HepG2 (cell line): ENCODE measurements at regions not wholly inside any gene's neighbourhood (a gene's known extent, or its start where the extent isn't known, plus 50 kb on each side); places are given as distances from the start of the nearest gene placed in this dataset.

ENCODE experiments used
- ATAC-seq: fragments of 200-7000 bp; cut with Tn5 transposase; 3 replicates; pipeline ENCODE4 v1.9.1; 2020; ENCODE audit warnings: mild to moderate bottlenecking, moderate library complexity
- BruUV-seq: library from RNA; stranded (reverse); fragments of 400-500 nt; replicated peaks from 2 replicates; lab custom pipeline; 2021; lab: Mats Ljungman, UMichigan
- CTCF ChIA-PET: fragments of 300-600 bp; formaldehyde crosslinking; extraction: SDS; loops from one replicate; lab custom pipeline; 2021; ENCODE audit warnings: low total read pairs, inconsistent platforms, low intra/inter-chr PET ratio; lab: Yijun Ruan, JAX
- POLR2A ChIA-PET: fragments of 350-600 bp; sonication (Branson Sonifier 250); formaldehyde crosslinking; loops from one replicate; lab custom pipeline; 2020; ENCODE audit warnings: antibody characterized with exemption, inconsistent platforms; lab: Yijun Ruan, JAX
- DNase-seq: peaks from one replicate; pipeline ENCODE4 v3.0.0-alpha.2; 2015; ENCODE audit warnings: low spot score
- FAIRE-seq: peaks from 3 replicates; lab custom pipeline; 2011; peaks lifted over from hg19 to GRCh38; lab: Jason Lieb, UNC
- H2AFZ ChIP-seq: one replicate; pipeline ENCODE4 v1.6.1; 2011; ENCODE audit warnings: low read length, inconsistent platforms
- H3K27ac ChIP-seq: fragments of 300-600 bp; 3 replicates; pipeline ENCODE4 v1.8.0; 2011; ENCODE audit warnings: mixed run types, mild to moderate bottlenecking, mixed read lengths, low read length, inconsistent platforms; ENCODE audit not compliant: insufficient read depth; ENCODE audit errors: extremely low read length
- H3K27me3 ChIP-seq, 2 experiments: fragments of 200-600 bp in 1 of 2; 2 replicates in 1 of 2; 3 replicates in 1 of 2; pipeline versions ENCODE4 v1.6.0 to v1.8.0; 2011; ENCODE audit warnings: low read length in 2 of 2, mild to moderate bottlenecking in 2 of 2, moderate library complexity in 2 of 2, inconsistent platforms in 1 of 2; ENCODE audit not compliant: insufficient read depth in 2 of 2, control insufficient read depth in 1 of 2
- H3K36me3 ChIP-seq, 2 experiments: fragments of 200-600 bp in 1 of 2; replicated peaks in 1 of 2; 2 replicates in 1 of 2; 3 replicates in 1 of 2; pipeline versions ENCODE4 v1.5.1 to v1.8.0; 2011; ENCODE audit warnings: low read length in 2 of 2, inconsistent platforms in 1 of 2; ENCODE audit not compliant: insufficient read depth in 2 of 2, control insufficient read depth in 1 of 2
- H3K4me1 ChIP-seq: 2 replicates; pipeline ENCODE4 v1.5.1; 2012; ENCODE audit warnings: low read length, inconsistent platforms; ENCODE audit not compliant: insufficient read depth
- H3K4me2 ChIP-seq: 2 replicates; pipeline ENCODE4 v1.6.0; 2011; ENCODE audit warnings: low read depth, low read length, inconsistent platforms
- H3K4me3 ChIP-seq, 3 experiments: fragments of 200-600 bp in 1 of 3; sonication (generic), shearing (Covaris generic) in 1 of 3; replicated peaks in 1 of 3; 2 replicates each; pipeline ENCODE4 v1.5.1; 2011 to 2016; ENCODE audit warnings: low read length in 3 of 3, inconsistent platforms in 2 of 3, low read depth in 2 of 3, mild to moderate bottlenecking in 2 of 3, control low read depth in 1 of 3, mixed read lengths in 1 of 3; ENCODE audit not compliant: insufficient read depth in 1 of 3
- H3K79me2 ChIP-seq: one replicate; pipeline ENCODE4 v1.6.1; 2011; ENCODE audit warnings: low read length, inconsistent platforms; ENCODE audit not compliant: insufficient read depth
- H3K9ac ChIP-seq: 2 replicates; pipeline ENCODE4 v1.6.0; 2011; ENCODE audit warnings: mild to moderate bottlenecking, low read depth, low read length, inconsistent platforms; ENCODE audit not compliant: insufficient read depth
- H3K9me3 ChIP-seq: 2 replicates; pipeline ENCODE4 v1.5.1; 2012; ENCODE audit warnings: mild to moderate bottlenecking, low read length
- H4K20me1 ChIP-seq: 2 replicates; pipeline ENCODE4 v1.6.0; 2011; ENCODE audit warnings: inconsistent platforms, mild to moderate bottlenecking, low read length, moderate library complexity; ENCODE audit not compliant: insufficient read depth
- CCDC6 ChIP-seq: sonication (generic); formaldehyde crosslinking; IDR thresholded peaks from 2 replicates; pipeline ENCODE4 v1.8.1; 2022; ENCODE audit warnings: mild to moderate bottlenecking, missing genetic modification reagents, moderate library complexity
- WGBS: methylation state at CpG from one replicate; pipeline ENCODE4 v1.1.6; 2017; ENCODE audit warnings: low lambda C conversion rate; 5-methylcytosine and 5-hydroxymethylcytosine counted together
- in situ Hi-C: cut with HindIII; loops from 2 replicates; pipeline ENCODE4 v1.10.0; 2017; ENCODE audit warnings: low pct_unique_long_range_greater_than_20kb; ENCODE audit not compliant: extremely low pct_ligation_motif_present
- intact Hi-C: fragments of 100-400 bp; cut with micrococcal nuclease; formaldehyde crosslinking; loops from one replicate; pipeline ENCODE4 v1.10.0; 2022; ENCODE audit not compliant: unreplicated experiment
- TF ChIP-seq, protein P1 (sequence below): sonication (generic); formaldehyde crosslinking; IDR thresholded peaks from 2 replicates; pipeline ENCODE4 v1.5.0; 2020; ENCODE audit warnings: missing genetic modification reagents, mild to moderate bottlenecking, borderline replicate concordance
- TF ChIP-seq, protein P2 (sequence below): sonication (generic); formaldehyde crosslinking; conservative IDR thresholded peaks from 2 replicates; pipeline ENCODE4 v1.4.0; 2020; ENCODE audit warnings: missing genetic modification reagents

DNA sequence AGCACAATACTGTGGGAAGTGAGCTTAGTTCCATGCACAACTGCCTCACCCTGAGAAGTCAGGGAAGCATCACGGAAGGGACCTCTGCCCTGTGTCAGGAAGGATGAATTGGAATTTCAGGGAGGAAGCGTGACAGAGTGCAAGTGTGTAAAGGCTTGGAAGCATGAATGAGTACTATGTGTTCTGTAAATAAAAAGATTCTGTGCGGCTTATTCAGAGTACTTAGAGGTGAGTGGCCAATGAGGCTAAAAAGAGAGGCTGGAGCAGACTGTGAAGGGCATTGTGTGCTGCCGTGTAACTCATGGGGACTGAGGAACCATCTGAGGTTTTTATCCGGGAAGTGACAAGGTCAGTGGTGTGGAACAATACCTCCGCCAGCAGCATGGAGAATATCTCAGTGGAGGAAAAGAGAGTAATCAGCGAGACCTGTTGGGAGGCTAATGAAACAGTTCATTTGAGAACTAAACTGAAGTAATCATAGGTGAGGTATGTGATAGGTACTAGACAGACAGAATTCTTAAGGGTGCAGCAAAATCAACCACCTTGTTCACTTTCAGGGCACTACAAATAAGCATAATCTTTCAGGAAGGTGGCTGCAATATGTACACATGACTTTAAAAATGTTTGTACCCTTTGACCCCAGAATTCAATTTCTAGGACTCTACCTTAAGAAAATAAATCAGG is 64.9 kb upstream of the SPRED1 start:
- ATAC-seq (peak; percentile 47; the same call in 2 of the 3 replicates), FAIRE-seq (no peak), DNase-seq (peak; percentile 3)
- H3K79me2 ChIP-seq: no peaks in the 10 kb centered on the region
- H3K36me3 ChIP-seq: no peaks in the 10 kb centered on the region
- no peaks in the 10 kb centered on the region for H4K20me1 ChIP-seq
- ChIA-PET CTCF (no interaction called here), POLR2A (no interaction called here)
- intact Hi-C loops: no loop called here
- no peak overlapping the region for H2AFZ ChIP-seq
- 8% methylated on average over 7 of the region's 7 CpGs for WGBS
- peaks cover 12% of the 10 kb centered on the region for H3K4me1 ChIP-seq
- no TSS peak for BruUV-seq
- in situ Hi-C loops: no loop called here
- no peaks in the 10 kb centered on the region for H3K9me3 ChIP-seq
- peaks cover 0 to 3% of the 10 kb centered on the region in 2 experiments; a peak in 1 of 5 replicates for H3K27me3 ChIP-seq
- H3K9ac ChIP-seq: no peak overlapping the region
- no peak overlapping the region for H3K4me3 ChIP-seq
- peak overlapping the region; percentile 20; the same call in 1 of the 2 replicates for H3K4me2 ChIP-seq
- H3K27ac ChIP-seq: no peak overlapping the region
- TF ChIP-seq, protein P1, sequence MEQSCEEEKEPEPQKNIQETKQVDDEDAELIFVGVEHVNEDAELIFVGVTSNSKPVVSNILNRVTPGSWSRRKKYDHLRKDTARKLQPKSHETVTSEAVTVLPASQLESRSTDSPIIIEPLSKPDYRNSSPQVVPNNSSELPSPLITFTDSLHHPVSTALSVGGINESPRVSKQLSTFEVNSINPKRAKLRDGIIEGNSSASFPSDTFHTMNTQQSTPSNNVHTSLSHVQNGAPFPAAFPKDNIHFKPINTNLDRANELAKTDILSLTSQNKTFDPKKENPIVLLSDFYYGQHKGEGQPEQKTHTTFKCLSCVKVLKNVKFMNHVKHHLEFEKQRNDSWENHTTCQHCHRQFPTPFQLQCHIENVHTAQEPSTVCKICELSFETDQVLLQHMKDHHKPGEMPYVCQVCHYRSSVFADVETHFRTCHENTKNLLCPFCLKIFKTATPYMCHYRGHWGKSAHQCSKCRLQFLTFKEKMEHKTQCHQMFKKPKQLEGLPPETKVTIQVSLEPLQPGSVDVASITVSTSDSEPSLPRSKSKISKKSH: no peak
- TF ChIP-seq, protein P2, sequence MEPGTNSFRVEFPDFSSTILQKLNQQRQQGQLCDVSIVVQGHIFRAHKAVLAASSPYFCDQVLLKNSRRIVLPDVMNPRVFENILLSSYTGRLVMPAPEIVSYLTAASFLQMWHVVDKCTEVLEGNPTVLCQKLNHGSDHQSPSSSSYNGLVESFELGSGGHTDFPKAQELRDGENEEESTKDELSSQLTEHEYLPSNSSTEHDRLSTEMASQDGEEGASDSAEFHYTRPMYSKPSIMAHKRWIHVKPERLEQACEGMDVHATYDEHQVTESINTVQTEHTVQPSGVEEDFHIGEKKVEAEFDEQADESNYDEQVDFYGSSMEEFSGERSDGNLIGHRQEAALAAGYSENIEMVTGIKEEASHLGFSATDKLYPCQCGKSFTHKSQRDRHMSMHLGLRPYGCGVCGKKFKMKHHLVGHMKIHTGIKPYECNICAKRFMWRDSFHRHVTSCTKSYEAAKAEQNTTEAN: peak; percentile 68; the same call in 1 of the 2 replicates

DNA sequence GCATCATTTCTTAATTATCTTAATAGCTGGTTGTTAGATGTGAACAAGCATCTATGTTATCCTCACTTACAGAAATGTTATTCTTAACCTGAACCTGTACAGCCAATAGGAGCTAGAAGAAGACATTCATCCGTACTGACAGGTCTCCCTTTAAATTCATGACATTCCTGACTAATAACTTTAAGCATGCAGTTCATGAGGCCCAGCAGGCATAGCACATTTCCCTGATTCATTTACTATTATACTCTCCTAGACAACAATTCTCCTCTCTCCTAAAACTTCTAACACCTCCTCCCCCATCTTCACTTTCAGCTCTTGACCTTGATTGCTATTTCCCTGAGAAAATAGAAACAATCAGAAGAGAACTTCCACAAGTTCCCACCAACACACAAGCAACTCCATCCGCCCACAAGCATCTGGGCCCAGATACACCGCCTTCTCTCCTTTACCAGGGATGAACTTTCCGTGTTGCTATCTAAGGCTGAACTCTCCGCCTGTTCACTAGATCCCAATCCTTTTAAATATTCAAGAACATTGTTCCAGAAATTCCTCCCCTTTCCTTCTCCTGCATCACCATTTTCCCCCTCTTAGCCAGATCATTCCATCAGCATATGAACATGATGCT is 62.9 kb upstream of the SPRED1 start:
- no peak for TF ChIP-seq CCDC6 (CRISPR knock-in tag)
- TF ChIP-seq, all 625 proteins: peak for 0
- in situ Hi-C loops (no loop called here), intact Hi-C loops (no loop called here)
- no peak overlapping the region for H3K27ac ChIP-seq
- no peak overlapping the region for H3K4me3 ChIP-seq
- H3K9me3 ChIP-seq: no peaks in the 10 kb centered on the region
- no peak overlapping the region for H3K4me2 ChIP-seq
- H3K9ac ChIP-seq: no peak overlapping the region
- no peaks in the 10 kb centered on the region for H3K36me3 ChIP-seq
- no peak for ATAC-seq
- no peak for FAIRE-seq
- H4K20me1 ChIP-seq: no peaks in the 10 kb centered on the region
- whole genome bisulfite sequencing: 49% methylated on average over 5 of the region's 5 CpGs
- H3K27me3 ChIP-seq: peaks cover 0 to 3% of the 10 kb centered on the region in 2 experiments; a peak in 1 of 5 replicates
- BruUV-seq: no TSS peak
- H3K79me2 ChIP-seq: no peaks in the 10 kb centered on the region
- H2AFZ ChIP-seq: no peak overlapping the region
- H3K4me1 ChIP-seq: peaks cover 12% of the 10 kb centered on the region
- POLR2A ChIA-PET: no interaction called here
- CTCF ChIA-PET: no interaction called here
- DNase-seq: no peak
